Activated naive CD4-positive, alpha-beta T cell treated with anti-CD3 and anti-CD28 coated beads, Interleukin-2, amount 50 U/mL, for 24 hours (primary cell): ENCODE measurements at regions not wholly inside any gene's neighbourhood (a gene's known extent, or its start where the extent isn't known, plus 50 kb on each side); places are given as distances from the start of the nearest gene placed in this dataset.

Experiments used
- H3K27ac Mint-ChIP-seq: one replicate; pipeline ENCODE4 v1.8.0; 2021; ENCODE audit warnings: mild to moderate bottlenecking, mixed read lengths
- H3K27me3 Mint-ChIP-seq: one replicate; pipeline ENCODE4 v1.8.0; 2021; ENCODE audit warnings: mixed read lengths
- H3K36me3 Mint-ChIP-seq: one replicate; pipeline ENCODE4 v1.8.0; 2021; ENCODE audit warnings: mixed read lengths
- H3K4me1 Mint-ChIP-seq: one replicate; pipeline ENCODE4 v1.8.0; 2021; ENCODE audit warnings: mixed read lengths
- H3K4me3 Mint-ChIP-seq: one replicate; pipeline ENCODE4 v1.8.0; 2021; ENCODE audit warnings: mild to moderate bottlenecking, mixed read lengths
- H3K9me3 Mint-ChIP-seq: one replicate; pipeline ENCODE4 v1.8.0; 2021; ENCODE audit warnings: mixed read lengths

DNA sequence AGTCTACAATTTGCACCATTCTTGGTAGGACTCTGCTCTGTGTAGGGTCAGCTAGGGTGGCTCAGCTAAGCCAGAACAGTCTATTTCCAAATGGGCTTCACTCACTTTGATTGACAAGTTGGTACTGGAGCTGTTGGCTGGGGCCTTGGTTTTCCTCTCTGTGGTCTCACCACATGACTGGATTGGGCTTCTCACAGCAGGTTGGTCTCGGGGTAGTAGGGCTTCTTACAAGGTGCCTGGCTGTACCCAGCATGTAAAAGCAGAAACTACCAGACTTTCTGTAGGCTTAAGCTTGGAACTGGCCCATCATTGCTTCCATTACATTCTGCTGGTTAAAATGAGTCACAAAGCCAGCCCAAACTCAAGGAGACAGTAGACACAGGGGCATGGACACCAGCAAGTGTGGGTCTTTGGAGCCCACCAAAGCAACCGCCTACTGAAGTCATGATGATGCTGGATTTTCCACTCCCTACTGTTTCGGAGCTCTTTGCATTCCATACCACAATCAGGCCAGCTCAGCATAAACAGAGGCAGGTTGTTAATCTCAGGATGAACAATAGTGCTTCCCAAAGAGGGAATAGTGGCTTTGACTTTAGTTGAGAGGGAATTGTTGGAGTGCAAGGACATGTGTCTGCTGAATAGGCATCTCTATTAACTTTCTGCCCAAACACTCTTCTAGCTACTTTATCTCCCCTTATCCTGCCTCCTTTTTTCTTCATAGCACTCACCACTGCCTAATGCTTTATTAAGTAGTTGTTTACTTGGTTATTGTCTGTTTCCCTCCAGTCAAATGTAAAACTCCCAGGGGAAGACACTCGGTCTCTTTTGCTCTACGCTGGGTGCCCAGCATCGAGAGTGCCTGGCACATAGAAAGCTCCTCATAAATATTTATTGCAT is 78.0 kb upstream of the RARB start:
- no peaks in the 10 kb centered on the region for H3K4me1 Mint-ChIP-seq
- peaks cover 2% of the 10 kb centered on the region for H3K27me3 Mint-ChIP-seq
- no peak overlapping the region for H3K27ac Mint-ChIP-seq
- no peak overlapping the region for H3K4me3 Mint-ChIP-seq
- H3K9me3 Mint-ChIP-seq: no peaks in the 10 kb centered on the region
- no peaks in the 10 kb centered on the region for H3K36me3 Mint-ChIP-seq

DNA sequence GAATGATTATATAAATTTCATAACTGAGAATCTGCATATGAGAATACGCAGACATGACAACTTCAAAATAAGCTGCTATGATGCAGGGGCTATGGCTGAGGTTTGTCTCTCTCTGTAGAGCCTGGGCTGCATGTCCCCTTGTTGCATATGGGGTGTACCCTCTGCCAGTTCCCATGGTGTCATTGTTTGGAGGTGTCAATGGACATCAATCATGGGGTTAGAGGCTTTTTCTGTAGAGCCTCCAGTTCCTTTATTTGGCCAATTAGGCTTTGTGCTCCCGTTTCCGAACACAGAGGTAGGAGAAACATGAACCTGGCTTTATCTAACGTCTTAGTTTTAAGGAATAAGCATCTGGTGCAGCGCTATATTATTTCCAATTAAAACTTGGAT is 77.3 kb upstream of the RARB start:
- Mint-ChIP-seq H3K9me3 (no peaks in the 10 kb centered on the region), H3K27me3 (peaks cover 2% of the 10 kb centered on the region), H3K4me3 (no peak overlapping the region), H3K4me1 (no peaks in the 10 kb centered on the region), H3K36me3 (no peaks in the 10 kb centered on the region), H3K27ac (no peak overlapping the region)

DNA sequence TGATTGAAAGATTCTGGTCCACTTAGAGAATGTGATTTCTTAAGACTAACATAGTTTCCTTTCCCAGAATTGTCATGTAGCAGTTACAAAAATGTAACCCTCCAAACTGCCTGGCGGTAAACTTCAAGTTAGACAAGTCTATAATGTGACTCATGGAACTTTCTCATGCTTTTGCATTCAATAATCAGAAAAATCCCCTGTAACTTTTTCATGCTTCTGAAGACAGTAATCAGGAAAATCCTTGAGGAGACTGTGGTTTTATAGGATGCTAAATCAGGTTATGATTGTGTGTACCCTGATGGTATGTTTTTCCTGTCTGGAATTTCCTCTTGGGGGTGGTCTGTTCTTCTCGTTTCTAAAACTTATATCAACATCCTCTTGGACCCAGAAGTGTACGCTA is 74.0 kb upstream of the RARB start:
- no peaks in the 10 kb centered on the region for H3K27me3 Mint-ChIP-seq
- H3K4me1 Mint-ChIP-seq: no peaks in the 10 kb centered on the region
- no peak overlapping the region for H3K27ac Mint-ChIP-seq
- no peaks in the 10 kb centered on the region for H3K36me3 Mint-ChIP-seq
- H3K4me3 Mint-ChIP-seq: no peak overlapping the region
- no peaks in the 10 kb centered on the region for H3K9me3 Mint-ChIP-seq

GRCh38 chr3:25355034-25355885 is 72.8 kb upstream of the RARB start:
- Mint-ChIP-seq H3K4me1 (no peaks in the 10 kb centered on the region), H3K27ac (no peak overlapping the region), H3K4me3 (no peak overlapping the region), H3K27me3 (no peaks in the 10 kb centered on the region), H3K9me3 (no peaks in the 10 kb centered on the region), H3K36me3 (no peaks in the 10 kb centered on the region)

DNA sequence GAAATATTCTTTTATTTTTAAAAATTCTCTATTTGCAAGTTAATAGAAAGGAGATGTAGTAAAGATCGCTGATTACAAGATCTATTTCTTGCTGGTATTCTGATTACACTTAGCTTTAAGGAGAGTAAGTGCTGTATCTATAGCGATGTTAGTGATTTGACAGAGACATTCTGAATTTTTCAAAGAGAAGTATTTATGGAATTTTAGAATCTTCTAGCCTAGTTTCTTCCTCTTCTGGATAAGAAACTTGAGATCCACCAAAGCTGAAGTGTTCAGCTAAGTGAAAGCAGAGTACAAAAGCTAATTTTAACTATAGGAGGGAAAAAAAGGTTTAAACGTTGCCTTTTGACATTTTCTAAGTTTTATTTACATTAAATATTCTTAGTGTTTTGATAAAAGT is 72.1 kb upstream of the RARB start:
- H3K27me3 Mint-ChIP-seq: no peaks in the 10 kb centered on the region
- H3K9me3 Mint-ChIP-seq: no peaks in the 10 kb centered on the region
- no peak overlapping the region for H3K4me3 Mint-ChIP-seq
- H3K27ac Mint-ChIP-seq: no peak overlapping the region
- H3K36me3 Mint-ChIP-seq: no peaks in the 10 kb centered on the region
- H3K4me1 Mint-ChIP-seq: no peaks in the 10 kb centered on the region

DNA sequence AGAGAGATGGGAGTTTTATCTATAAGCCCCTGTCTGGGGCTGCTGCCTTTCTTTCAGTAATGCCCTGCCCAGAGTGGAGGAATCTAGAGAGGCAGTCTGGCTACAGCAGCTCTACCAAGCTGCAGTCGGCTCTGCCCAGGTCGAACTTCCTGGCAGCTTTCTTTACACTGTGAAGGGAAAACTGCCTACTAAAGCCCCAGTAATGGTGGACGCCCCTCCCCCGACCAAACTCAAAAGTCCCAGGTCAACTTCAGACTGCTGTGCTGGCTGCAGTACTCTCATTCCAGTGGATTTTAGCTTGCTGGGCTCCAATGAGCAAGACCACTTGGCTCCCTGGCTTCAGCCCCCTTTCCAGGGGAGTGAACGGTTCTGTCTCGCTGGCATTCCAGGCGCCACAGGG is 65.9 kb upstream of the RARB start:
- H3K4me1 Mint-ChIP-seq: no peaks in the 10 kb centered on the region
- no peaks in the 10 kb centered on the region for H3K9me3 Mint-ChIP-seq
- no peaks in the 10 kb centered on the region for H3K36me3 Mint-ChIP-seq
- no peaks in the 10 kb centered on the region for H3K27me3 Mint-ChIP-seq
- no peak overlapping the region for H3K4me3 Mint-ChIP-seq
- no peak overlapping the region for H3K27ac Mint-ChIP-seq

DNA sequence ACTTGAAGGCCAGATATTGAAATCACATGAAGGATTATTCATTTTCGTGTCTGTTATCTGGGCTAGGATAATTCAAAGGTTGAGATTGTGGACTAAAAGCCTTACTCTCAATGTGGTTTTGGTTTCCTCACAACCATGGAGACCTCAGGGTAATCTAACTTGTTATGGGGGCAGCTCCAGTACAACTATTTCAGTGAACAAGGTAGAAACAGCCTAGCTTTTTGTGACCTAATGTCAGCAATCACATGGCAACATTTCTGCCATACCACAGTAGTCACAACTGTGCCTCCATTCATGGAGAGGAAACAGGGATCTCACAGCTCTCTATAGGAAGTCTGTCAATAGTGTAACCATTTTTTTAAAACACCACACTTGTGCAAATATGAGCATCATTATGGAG is 62.4 kb upstream of the RARB start:
- peaks cover 2% of the 10 kb centered on the region for H3K27me3 Mint-ChIP-seq
- no peak overlapping the region for H3K4me3 Mint-ChIP-seq
- H3K9me3 Mint-ChIP-seq: no peaks in the 10 kb centered on the region
- H3K36me3 Mint-ChIP-seq: no peaks in the 10 kb centered on the region
- no peaks in the 10 kb centered on the region for H3K4me1 Mint-ChIP-seq
- H3K27ac Mint-ChIP-seq: no peak overlapping the region

GRCh38 chr3:25367025-25367424 is 61.0 kb upstream of the RARB start:
- Mint-ChIP-seq H3K4me3 (no peak overlapping the region), H3K27me3 (peaks cover 2% of the 10 kb centered on the region)

DNA sequence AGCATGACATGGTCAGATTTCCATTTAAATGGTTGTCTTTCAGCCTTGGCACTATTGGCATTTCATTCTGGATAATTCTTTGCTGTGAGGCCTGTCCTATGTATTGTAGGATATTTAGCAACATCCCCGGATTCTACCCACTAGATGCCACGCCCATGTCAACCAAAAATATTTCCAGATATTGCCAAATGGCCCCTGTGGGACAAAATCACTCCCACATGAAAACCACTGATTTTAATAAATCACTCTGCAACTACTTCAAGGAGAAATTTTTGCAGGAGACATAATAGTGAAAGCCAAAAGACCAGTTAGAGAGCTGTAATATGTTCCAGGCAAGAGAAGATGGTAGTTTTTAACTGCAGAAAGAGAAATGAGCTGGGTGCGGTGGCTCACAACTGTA is 55.9 kb upstream of the RARB start:
- H3K9me3 Mint-ChIP-seq: peaks cover 5% of the 10 kb centered on the region
- no peak overlapping the region for H3K4me3 Mint-ChIP-seq
- H3K27me3 Mint-ChIP-seq: peaks cover 2% of the 10 kb centered on the region
- no peaks in the 10 kb centered on the region for H3K36me3 Mint-ChIP-seq
- H3K4me1 Mint-ChIP-seq: no peaks in the 10 kb centered on the region
- no peak overlapping the region for H3K27ac Mint-ChIP-seq

More at GRCh38 chr3:25367025-25367424, 61.0 kb upstream of the RARB start:
- Mint-ChIP-seq H3K9me3 (no peaks in the 10 kb centered on the region), H3K4me1 (no peaks in the 10 kb centered on the region), H3K27ac (no peak overlapping the region), H3K36me3 (no peaks in the 10 kb centered on the region)

DNA sequence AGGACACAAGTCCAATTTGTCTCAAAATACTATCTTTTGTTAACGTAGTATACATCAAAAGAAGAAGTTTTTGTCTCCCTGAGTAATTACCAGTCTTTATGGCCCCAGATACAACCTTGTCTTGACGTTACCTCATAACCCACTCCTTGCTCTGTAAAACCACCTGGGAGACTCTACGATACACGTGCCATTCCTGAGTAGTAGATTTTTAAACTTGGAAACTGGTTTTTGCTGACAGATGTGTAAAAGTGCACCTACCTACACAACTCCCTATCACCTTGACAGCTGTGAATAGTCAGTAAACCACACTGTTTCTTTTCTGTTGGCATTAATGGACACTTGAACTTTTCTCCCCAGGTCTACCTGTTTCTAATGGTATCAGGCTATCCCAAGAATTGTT is 51.7 kb upstream of the RARB start:
- Mint-ChIP-seq H3K9me3 (peaks cover 5% of the 10 kb centered on the region), H3K36me3 (no peaks in the 10 kb centered on the region), H3K27ac (no peak overlapping the region), H3K4me3 (no peak overlapping the region), H3K27me3 (no peaks in the 10 kb centered on the region), H3K4me1 (no peaks in the 10 kb centered on the region)

DNA sequence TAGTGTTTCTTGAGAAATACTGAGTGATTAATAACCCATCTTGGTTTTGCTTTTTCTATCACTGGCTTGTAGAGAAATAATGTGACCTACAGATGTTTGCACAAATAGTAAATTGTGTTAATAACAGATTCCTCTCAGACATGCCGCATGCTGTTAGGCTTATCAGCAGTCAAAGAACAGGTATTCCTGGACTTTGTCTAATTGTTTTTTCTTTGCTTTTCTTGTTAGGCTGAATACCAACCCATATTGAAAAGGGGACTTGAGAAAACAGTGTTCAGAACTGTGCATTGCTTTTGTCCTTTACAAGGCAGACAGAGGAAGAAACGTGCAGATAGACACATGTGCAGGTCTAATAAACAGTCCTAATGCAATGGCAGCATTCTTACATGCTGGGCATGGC is 51.0 kb upstream of the RARB start:
- Mint-ChIP-seq H3K27me3 (no peaks in the 10 kb centered on the region), H3K4me1 (no peaks in the 10 kb centered on the region), H3K9me3 (peaks cover 5% of the 10 kb centered on the region), H3K4me3 (no peak overlapping the region), H3K27ac (no peak overlapping the region), H3K36me3 (no peaks in the 10 kb centered on the region)
